ENCODE measurements at regions not wholly inside any gene's neighbourhood (a gene's known extent, or its start where the extent isn't known, plus 50 kb on each side); places are given as distances from the start of the nearest gene placed in this dataset.

DNA sequence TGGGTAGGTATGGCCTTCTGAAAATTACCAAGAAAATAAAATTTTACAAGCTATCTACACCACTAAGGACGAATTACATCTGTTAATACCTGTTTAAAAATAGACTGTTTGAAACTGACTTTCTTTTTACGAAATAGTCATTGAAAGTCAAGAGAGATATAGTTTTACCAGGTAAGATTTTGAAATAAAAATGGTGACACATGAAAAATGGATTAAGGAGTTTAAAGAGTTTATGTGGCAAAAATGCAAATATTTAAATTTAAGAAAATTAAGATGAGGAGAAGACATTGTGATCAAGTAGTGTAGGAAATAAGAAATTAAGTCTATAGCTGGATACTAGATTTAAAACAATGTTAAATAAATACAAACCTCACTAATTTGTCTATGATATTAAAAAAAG, 271.5 kb downstream of the TRIB2 start (continued):
- TF ChIP-seq, protein P1, sequence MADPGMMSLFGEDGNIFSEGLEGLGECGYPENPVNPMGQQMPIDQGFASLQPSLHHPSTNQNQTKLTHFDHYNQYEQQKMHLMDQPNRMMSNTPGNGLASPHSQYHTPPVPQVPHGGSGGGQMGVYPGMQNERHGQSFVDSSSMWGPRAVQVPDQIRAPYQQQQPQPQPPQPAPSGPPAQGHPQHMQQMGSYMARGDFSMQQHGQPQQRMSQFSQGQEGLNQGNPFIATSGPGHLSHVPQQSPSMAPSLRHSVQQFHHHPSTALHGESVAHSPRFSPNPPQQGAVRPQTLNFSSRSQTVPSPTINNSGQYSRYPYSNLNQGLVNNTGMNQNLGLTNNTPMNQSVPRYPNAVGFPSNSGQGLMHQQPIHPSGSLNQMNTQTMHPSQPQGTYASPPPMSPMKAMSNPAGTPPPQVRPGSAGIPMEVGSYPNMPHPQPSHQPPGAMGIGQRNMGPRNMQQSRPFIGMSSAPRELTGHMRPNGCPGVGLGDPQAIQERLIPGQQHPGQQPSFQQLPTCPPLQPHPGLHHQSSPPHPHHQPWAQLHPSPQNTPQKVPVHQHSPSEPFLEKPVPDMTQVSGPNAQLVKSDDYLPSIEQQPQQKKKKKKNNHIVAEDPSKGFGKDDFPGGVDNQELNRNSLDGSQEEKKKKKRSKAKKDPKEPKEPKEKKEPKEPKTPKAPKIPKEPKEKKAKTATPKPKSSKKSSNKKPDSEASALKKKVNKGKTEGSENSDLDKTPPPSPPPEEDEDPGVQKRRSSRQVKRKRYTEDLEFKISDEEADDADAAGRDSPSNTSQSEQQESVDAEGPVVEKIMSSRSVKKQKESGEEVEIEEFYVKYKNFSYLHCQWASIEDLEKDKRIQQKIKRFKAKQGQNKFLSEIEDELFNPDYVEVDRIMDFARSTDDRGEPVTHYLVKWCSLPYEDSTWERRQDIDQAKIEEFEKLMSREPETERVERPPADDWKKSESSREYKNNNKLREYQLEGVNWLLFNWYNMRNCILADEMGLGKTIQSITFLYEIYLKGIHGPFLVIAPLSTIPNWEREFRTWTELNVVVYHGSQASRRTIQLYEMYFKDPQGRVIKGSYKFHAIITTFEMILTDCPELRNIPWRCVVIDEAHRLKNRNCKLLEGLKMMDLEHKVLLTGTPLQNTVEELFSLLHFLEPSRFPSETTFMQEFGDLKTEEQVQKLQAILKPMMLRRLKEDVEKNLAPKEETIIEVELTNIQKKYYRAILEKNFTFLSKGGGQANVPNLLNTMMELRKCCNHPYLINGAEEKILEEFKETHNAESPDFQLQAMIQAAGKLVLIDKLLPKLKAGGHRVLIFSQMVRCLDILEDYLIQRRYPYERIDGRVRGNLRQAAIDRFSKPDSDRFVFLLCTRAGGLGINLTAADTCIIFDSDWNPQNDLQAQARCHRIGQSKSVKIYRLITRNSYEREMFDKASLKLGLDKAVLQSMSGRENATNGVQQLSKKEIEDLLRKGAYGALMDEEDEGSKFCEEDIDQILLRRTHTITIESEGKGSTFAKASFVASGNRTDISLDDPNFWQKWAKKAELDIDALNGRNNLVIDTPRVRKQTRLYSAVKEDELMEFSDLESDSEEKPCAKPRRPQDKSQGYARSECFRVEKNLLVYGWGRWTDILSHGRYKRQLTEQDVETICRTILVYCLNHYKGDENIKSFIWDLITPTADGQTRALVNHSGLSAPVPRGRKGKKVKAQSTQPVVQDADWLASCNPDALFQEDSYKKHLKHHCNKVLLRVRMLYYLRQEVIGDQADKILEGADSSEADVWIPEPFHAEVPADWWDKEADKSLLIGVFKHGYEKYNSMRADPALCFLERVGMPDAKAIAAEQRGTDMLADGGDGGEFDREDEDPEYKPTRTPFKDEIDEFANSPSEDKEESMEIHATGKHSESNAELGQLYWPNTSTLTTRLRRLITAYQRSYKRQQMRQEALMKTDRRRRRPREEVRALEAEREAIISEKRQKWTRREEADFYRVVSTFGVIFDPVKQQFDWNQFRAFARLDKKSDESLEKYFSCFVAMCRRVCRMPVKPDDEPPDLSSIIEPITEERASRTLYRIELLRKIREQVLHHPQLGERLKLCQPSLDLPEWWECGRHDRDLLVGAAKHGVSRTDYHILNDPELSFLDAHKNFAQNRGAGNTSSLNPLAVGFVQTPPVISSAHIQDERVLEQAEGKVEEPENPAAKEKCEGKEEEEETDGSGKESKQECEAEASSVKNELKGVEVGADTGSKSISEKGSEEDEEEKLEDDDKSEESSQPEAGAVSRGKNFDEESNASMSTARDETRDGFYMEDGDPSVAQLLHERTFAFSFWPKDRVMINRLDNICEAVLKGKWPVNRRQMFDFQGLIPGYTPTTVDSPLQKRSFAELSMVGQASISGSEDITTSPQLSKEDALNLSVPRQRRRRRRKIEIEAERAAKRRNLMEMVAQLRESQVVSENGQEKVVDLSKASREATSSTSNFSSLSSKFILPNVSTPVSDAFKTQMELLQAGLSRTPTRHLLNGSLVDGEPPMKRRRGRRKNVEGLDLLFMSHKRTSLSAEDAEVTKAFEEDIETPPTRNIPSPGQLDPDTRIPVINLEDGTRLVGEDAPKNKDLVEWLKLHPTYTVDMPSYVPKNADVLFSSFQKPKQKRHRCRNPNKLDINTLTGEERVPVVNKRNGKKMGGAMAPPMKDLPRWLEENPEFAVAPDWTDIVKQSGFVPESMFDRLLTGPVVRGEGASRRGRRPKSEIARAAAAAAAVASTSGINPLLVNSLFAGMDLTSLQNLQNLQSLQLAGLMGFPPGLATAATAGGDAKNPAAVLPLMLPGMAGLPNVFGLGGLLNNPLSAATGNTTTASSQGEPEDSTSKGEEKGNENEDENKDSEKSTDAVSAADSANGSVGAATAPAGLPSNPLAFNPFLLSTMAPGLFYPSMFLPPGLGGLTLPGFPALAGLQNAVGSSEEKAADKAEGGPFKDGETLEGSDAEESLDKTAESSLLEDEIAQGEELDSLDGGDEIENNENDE (IDR thresholded peaks at IDR 0.05; ENCODE audit: insufficient replicate concordance, low read length) = no peak
- TF ChIP-seq CHD1 (IDR thresholded peaks at IDR 0.05; ENCODE audit: low read depth, low read length) (no peak), GTF2F1 (IDR thresholded peaks at IDR 0.05; ENCODE audit: borderline replicate concordance, low read depth, low read length) (no peak), CHD2 (IDR thresholded peaks at IDR 0.05; ENCODE audit: low read length) (no peak), RNF2 (IDR thresholded peaks at IDR 0.05; ENCODE audit: borderline replicate concordance, low read depth, low read length, missing control alignments, poor library complexity, severe bottlenecking) (no peak), TCF12 (IDR thresholded peaks at IDR 0.05; ENCODE audit: low read depth, low read length) (no peak)
- TF ChIP-seq, protein P2, sequence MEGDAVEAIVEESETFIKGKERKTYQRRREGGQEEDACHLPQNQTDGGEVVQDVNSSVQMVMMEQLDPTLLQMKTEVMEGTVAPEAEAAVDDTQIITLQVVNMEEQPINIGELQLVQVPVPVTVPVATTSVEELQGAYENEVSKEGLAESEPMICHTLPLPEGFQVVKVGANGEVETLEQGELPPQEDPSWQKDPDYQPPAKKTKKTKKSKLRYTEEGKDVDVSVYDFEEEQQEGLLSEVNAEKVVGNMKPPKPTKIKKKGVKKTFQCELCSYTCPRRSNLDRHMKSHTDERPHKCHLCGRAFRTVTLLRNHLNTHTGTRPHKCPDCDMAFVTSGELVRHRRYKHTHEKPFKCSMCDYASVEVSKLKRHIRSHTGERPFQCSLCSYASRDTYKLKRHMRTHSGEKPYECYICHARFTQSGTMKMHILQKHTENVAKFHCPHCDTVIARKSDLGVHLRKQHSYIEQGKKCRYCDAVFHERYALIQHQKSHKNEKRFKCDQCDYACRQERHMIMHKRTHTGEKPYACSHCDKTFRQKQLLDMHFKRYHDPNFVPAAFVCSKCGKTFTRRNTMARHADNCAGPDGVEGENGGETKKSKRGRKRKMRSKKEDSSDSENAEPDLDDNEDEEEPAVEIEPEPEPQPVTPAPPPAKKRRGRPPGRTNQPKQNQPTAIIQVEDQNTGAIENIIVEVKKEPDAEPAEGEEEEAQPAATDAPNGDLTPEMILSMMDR (IDR thresholded peaks at IDR 0.05; ENCODE audit: control extremely low read depth in 1 of 3, insufficient read depth in 1 of 3, low read depth in 1 of 3, low read length in 3 of 3) = no peak
- TF ChIP-seq, protein P3, sequence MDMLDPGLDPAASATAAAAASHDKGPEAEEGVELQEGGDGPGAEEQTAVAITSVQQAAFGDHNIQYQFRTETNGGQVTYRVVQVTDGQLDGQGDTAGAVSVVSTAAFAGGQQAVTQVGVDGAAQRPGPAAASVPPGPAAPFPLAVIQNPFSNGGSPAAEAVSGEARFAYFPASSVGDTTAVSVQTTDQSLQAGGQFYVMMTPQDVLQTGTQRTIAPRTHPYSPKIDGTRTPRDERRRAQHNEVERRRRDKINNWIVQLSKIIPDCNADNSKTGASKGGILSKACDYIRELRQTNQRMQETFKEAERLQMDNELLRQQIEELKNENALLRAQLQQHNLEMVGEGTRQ (IDR thresholded peaks at IDR 0.05; ENCODE audit: low read length) = no peak

Measured in H1 (cell line).